SK-N-DZ (cell line): ENCODE measurements at regions not wholly inside any gene's neighbourhood (a gene's known extent, or its start where the extent isn't known, plus 50 kb on each side); places are given as distances from the start of the nearest gene placed in this dataset.

ENCODE experiments used
- DNase-seq: peaks from one replicate; pipeline ENCODE4 v3.0.0-alpha.2; 2015; ENCODE audit warnings: low spot score

GRCh38 chr4:24244663-24245490 lies 339.5 kb downstream of the DHX15 start:
- DNase-seq: peak; percentile 45

GRCh38 chr4:24243641-24244040 lies 340.7 kb downstream of the DHX15 start:
- DNase-seq: no peak

GRCh38 chr4:24241511-24241910 lies 342.8 kb downstream of the DHX15 start:
- DNase-seq: no peak

GRCh38 chr4:24240655-24241054 lies 343.7 kb downstream of the DHX15 start:
- no peak for DNase-seq

GRCh38 chr4:24237709-24238108 lies 346.6 kb downstream of the DHX15 start:
- no peak for DNase-seq

- DNase-seq: no peak
Observed at GRCh38 chr4:24236532-24236931, 346.7 kb upstream of the PPARGC1A start.

DNA sequence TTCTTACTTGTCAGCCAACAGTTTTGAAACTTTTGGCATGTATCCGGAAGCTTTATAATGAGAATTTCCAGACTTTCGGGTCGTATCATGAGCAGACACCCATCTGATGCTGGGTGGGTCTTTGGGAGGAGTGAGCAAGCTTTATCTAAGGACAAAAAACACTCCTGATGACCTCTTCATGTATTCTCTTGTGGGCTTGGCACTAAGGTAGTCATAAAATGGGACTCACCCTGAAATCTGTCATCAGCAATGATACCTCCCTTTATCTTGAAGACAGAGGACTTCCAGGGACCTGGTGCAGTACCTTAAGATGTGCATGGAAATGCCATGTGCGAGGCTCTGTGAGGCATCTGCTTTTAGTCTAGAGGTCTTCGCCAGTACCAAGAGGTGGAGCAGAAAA lies 346.3 kb upstream of the PPARGC1A start:
- no peak for DNase-seq

DNA sequence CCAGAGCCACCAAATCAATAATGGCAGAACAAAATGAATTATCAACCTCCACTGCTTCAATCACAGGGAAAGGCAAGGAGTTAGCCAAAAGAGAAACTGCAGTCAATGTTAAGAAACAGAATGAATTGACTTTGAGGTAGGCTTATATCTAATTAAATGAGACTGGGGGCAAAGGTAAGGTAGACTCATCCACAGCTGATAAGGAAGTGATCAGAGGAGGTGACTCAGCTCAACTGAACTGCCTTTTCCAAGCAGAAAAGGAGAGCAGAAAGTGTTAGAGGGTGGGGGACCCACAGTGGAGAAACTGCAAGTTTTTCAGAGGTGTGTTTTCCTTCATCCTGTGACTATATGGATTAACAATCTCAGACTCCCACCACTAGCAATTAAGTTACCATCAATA lies 345.8 kb upstream of the PPARGC1A start:
- DNase-seq: no peak

GRCh38 chr4:24234288-24234848 lies 344.5 kb upstream of the PPARGC1A start:
- no peak for DNase-seq

- no peak for DNase-seq
Observed at GRCh38 chr4:24230955-24231354, 341.1 kb upstream of the PPARGC1A start.

- no peak for DNase-seq
Observed at GRCh38 chr4:24229978-24230377, 340.1 kb upstream of the PPARGC1A start.

DNA sequence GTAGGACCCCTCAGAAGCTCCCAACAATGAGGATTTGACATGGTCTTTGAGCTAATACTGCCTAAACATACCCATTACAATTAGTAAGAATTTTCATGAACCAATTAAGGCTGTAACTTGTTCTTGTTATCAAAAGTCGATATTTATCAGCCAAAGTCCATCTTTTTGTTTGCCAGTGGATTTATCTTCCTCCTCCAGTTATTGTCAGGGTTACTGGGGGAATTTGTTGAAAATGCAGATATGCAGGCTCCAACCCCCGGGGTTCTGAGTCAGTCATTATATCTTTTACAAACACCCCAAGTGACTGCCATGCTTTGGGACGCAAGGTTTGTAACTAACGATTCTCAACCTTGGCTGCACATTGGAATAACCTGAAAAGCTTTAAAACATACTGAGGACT lies 338.8 kb upstream of the PPARGC1A start:
- no peak for DNase-seq

GRCh38 chr4:24226667-24227066 lies 336.8 kb upstream of the PPARGC1A start:
- DNase-seq: no peak

DNA sequence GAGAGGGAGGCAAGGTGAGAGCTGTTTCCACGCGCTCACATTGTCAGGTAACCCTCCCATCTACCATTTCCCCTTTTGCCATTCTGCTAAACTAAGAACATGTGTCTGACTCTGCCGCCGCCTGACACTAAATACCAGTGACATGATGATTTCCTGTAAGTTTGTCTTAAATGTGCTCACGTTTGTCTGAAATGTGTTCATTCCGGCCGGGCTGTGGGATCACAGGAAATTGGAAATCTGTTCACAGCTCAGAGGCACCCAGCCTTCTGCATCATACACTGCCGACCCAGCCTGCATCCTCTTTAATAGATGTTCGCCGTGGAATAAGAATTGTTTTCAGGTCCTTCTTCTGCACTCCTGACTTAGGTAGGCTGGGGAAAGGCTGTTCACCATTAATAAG lies 336.2 kb upstream of the PPARGC1A start:
- DNase-seq: no peak

GRCh38 chr4:24224446-24224845 lies 334.6 kb upstream of the PPARGC1A start:
- no peak for DNase-seq

- no peak for DNase-seq
Observed at GRCh38 chr4:24219209-24219608, 329.4 kb upstream of the PPARGC1A start.

DNA sequence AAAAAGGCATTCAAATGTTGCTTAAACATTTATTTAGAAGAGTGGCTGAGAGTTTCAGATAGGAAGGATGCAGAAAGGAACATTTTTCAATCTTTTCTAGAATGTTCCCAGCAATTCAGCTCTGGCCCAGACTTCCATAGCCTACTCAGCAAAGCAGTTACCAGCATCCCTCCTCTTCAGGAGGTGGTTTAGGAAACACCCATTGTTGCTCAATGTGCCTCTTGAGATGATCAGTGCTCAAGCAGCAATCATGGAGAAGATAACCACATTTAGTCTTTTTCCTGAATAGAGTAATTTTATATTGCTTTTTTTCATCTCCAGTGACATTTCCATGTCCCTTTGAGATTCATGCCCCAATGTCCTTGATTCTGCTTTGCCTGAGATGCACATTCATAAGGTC lies 328.7 kb upstream of the PPARGC1A start:
- no peak for DNase-seq

GRCh38 chr4:24214796-24215195 lies 324.9 kb upstream of the PPARGC1A start:
- DNase-seq: no peak

GRCh38 chr4:24213961-24214360 lies 324.1 kb upstream of the PPARGC1A start:
- no peak for DNase-seq

DNA sequence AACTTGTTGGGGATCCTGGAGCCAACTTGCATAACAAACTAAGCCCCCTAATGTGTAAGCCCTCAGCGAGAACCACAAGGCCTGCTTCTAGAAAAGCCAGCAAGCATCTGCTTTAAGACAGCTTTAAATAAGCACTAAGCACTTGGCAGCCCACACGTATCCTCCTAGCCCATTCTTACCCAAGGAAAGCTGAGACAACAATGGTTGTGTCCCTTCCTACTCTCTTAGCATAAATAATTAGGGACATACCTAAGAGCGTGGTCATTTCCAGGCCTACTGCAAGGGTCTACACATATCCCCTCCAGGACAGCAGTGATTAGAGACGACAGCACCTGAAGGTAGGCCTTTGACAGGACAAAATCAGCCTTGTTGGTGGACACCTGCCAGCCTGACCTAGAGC lies 322.8 kb upstream of the PPARGC1A start:
- no peak for DNase-seq

- DNase-seq: no peak
Observed at GRCh38 chr4:24211856-24212255, 322.0 kb upstream of the PPARGC1A start.

DNA sequence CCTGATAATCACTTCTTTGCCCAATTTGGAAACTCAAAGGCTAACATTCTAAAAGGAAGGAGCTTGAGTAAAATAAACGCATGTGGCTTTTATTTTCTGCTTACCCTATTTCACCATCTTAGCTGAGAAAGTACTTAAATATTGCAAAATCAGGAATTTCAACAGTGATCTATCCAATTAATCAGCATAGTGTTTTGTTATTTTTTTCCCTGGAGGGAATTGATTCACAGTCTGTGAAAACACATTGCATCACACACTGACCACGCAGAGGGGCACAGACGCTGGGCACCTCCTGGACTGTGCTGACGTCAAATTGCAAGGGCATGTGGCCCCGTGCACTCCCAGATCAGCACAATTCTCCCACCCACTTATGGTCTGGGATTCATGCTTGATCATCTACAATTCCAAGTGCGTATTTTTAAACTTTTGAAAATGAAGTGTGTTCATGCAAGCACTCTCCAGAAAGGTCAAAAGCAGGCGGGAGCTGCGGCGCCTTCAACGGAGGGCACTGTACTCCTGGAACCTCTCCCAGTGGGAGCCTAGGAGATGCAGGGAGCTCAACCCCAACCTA lies 320.6 kb upstream of the PPARGC1A start:
- no peak for DNase-seq

DNA sequence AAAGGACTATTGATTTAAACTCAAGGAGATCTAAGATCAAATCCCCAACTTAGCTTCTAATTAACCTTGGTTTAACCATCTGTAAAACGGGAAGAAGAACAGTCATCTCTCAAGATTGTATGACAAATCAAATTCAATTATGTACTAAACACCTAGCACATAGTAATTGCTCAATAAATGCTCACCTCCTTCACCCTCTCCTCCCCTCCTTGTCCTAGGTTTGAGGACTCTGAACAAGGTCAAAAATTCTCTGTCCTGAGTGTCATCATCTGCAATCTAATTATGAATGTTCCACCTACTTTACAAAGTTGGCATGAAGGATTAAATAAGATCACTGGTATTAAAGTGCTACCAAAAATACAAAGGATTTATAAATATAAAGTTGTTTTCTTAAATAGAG lies 320.1 kb upstream of the PPARGC1A start:
- DNase-seq: no peak
